ENCODE measurements at regions not wholly inside any gene's neighbourhood (a gene's known extent, or its start where the extent isn't known, plus 50 kb on each side); places are given as distances from the start of the nearest gene placed in this dataset.

DNA sequence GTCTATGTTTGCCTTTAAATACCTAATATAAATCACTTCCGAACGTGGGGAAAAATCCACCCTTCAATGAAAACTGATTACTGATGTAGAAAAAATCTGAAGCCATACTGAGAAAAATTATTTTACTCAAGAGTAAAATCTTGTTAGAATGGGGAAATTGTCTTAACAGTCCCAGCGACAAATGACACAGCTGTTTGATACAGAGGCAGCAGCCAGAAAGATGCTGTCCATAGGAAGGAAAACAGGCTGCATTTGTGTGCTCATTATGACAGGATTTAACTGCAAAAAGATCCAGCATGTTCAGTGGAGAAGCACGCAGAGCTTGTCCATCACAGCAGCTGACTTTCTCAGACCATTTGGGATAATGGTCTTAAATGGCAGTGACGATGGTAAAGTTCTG is 443.0 kb downstream of the TFAP2B start:
- DNase-seq (ENCODE audit: low spot score), result no peak
- Mint-ChIP-seq H3K9me3 (no peaks in the 10 kb centered on the region), H3K36me3 (no peaks in the 10 kb centered on the region), H3K4me3 (no peak overlapping the region), H3K27me3 (ENCODE audit: insufficient read depth, low read depth) (no peaks in the 10 kb centered on the region), H3K4me1 (no peaks in the 10 kb centered on the region), H3K27ac (no peak overlapping the region)
- Histone ChIP-seq H3K27me3 (no peaks in the 10 kb centered on the region), H3K4me2 (no peak overlapping the region), H3K4me3 (no peak overlapping the region), H3F3A (ENCODE audit: low read depth) (no peaks in the 10 kb centered on the region), H4K20me1 (ENCODE audit: low read depth) (no peaks in the 10 kb centered on the region), H3K79me2 (ENCODE audit: low read depth) (no peaks in the 10 kb centered on the region), H2AFZ (replicated peaks) (no peak overlapping the region), H3K27ac (no peak overlapping the region), H3K9me3 (ENCODE audit: low read depth) (no peaks in the 10 kb centered on the region), H3K4me1 (no peaks in the 10 kb centered on the region), H3K36me3 (no peaks in the 10 kb centered on the region), H3K9ac (no peak overlapping the region)
- TF ChIP-seq, protein P1, sequence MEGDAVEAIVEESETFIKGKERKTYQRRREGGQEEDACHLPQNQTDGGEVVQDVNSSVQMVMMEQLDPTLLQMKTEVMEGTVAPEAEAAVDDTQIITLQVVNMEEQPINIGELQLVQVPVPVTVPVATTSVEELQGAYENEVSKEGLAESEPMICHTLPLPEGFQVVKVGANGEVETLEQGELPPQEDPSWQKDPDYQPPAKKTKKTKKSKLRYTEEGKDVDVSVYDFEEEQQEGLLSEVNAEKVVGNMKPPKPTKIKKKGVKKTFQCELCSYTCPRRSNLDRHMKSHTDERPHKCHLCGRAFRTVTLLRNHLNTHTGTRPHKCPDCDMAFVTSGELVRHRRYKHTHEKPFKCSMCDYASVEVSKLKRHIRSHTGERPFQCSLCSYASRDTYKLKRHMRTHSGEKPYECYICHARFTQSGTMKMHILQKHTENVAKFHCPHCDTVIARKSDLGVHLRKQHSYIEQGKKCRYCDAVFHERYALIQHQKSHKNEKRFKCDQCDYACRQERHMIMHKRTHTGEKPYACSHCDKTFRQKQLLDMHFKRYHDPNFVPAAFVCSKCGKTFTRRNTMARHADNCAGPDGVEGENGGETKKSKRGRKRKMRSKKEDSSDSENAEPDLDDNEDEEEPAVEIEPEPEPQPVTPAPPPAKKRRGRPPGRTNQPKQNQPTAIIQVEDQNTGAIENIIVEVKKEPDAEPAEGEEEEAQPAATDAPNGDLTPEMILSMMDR (IDR thresholded peaks at IDR 0.05), result no peak
- TF ChIP-seq EZH2phosphoT487 (IDR thresholded peaks at IDR 0.05) (no peak), EZH2 (IDR thresholded peaks at IDR 0.05) (no peak)

DNA sequence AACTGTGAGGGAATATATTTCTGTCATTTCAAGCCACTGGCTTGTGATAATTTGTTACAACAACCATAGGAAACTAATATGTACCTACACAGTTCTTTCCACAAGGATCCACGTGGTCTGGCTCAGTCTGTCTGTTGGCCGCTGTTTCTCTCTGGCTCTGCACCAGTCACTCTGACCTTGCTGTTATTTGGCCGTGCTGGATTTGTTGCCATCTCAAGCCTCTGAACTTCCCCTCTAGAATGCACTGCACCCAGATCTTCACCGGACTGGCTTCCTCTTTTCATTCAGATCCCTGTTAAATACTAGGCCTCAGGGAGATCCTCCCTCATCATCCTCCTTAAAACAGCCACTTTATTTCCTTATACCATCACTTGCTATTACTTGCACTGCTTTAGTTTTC is 446.8 kb downstream of the TFAP2B start:
- peaks cover 3% of the 10 kb centered on the region for H3K4me1 Mint-ChIP-seq
- Histone ChIP-seq H3K9me3 (ENCODE audit: low read depth) (no peaks in the 10 kb centered on the region), H3F3A (ENCODE audit: low read depth) (no peaks in the 10 kb centered on the region), H4K20me1 (ENCODE audit: low read depth) (no peaks in the 10 kb centered on the region), H3K4me1 (no peaks in the 10 kb centered on the region), H3K4me2 (no peak overlapping the region), H3K27ac (no peak overlapping the region), H2AFZ (replicated peaks) (no peak overlapping the region), H3K27me3 (no peaks in the 10 kb centered on the region), H3K9ac (no peak overlapping the region), H3K4me3 (no peak overlapping the region), H3K36me3 (no peaks in the 10 kb centered on the region), H3K79me2 (ENCODE audit: low read depth) (no peaks in the 10 kb centered on the region)
- H3K4me3 Mint-ChIP-seq, result no peak overlapping the region
- no peak for DNase-seq (ENCODE audit: low spot score)
- H3K27me3 Mint-ChIP-seq (ENCODE audit: insufficient read depth, low read depth), result no peaks in the 10 kb centered on the region
- no peaks in the 10 kb centered on the region for H3K36me3 Mint-ChIP-seq
- H3K9me3 Mint-ChIP-seq, result no peaks in the 10 kb centered on the region
- TF ChIP-seq, protein P1 (IDR thresholded peaks at IDR 0.05), result no peak
- no peak for TF ChIP-seq EZH2phosphoT487 (IDR thresholded peaks at IDR 0.05)
- TF ChIP-seq EZH2 (IDR thresholded peaks at IDR 0.05), result no peak
- H3K27ac Mint-ChIP-seq, result no peak overlapping the region

- Histone ChIP-seq H3K4me3 (no peak overlapping the region), H3K27ac (no peak overlapping the region), H3K9ac (no peak overlapping the region), H4K20me1 (ENCODE audit: low read depth) (no peaks in the 10 kb centered on the region), H2AFZ (replicated peaks) (peak overlapping the region; percentile 17), H3F3A (ENCODE audit: low read depth) (no peaks in the 10 kb centered on the region), H3K79me2 (ENCODE audit: low read depth) (no peaks in the 10 kb centered on the region), H3K4me1 (no peaks in the 10 kb centered on the region), H3K4me2 (no peak overlapping the region), H3K27me3 (no peaks in the 10 kb centered on the region), H3K36me3 (no peaks in the 10 kb centered on the region), H3K9me3 (ENCODE audit: low read depth) (no peaks in the 10 kb centered on the region)
- H3K27me3 Mint-ChIP-seq (ENCODE audit: insufficient read depth, low read depth), result no peaks in the 10 kb centered on the region
- no peak overlapping the region for H3K27ac Mint-ChIP-seq
- H3K36me3 Mint-ChIP-seq, result no peaks in the 10 kb centered on the region
- TF ChIP-seq EZH2phosphoT487 (IDR thresholded peaks at IDR 0.05) (no peak), EZH2 (IDR thresholded peaks at IDR 0.05) (no peak)
- TF ChIP-seq, protein P1 (IDR thresholded peaks at IDR 0.05), result no peak
- DNase-seq (ENCODE audit: low spot score), result no peak
- H3K4me3 Mint-ChIP-seq, result no peak overlapping the region
- peaks cover 3% of the 10 kb centered on the region for H3K4me1 Mint-ChIP-seq
- no peaks in the 10 kb centered on the region for H3K9me3 Mint-ChIP-seq
Observed at GRCh38 chr6:51266604-51267003, 447.9 kb downstream of the TFAP2B start.
